A549 (cell line): ENCODE measurements at regions not wholly inside any gene's neighbourhood (a gene's known extent, or its start where the extent isn't known, plus 50 kb on each side); places are given as distances from the start of the nearest gene placed in this dataset.

Experiments used
- ATAC-seq, 2 experiments: fragments of 200-7000 bp in 1 of 2; fragments of >200 bp in 1 of 2; cut with Nextera tagmentation in 1 of 2; cut with Tn5 transposase in 1 of 2; 3 replicates each; pipeline versions ENCODE4 v1.8.0 to v1.9.1; 2018 to 2020; ENCODE audit warnings: mild to moderate bottlenecking in 1 of 2, moderate library complexity in 1 of 2
- CTCF ChIA-PET: fragments of 300-600 bp; sonication (Branson Sonifier 250); formaldehyde crosslinking; extraction: SDS; loops from one replicate; lab custom pipeline; 2021; ENCODE audit warnings: antibody characterized with exemption, inconsistent platforms; lab: Yijun Ruan, JAX
- POLR2A ChIA-PET: fragments of 350-600 bp; formaldehyde crosslinking; extraction: SDS; loops from one replicate; lab custom pipeline; 2021; ENCODE audit warnings: antibody characterized with exemption, inconsistent platforms; lab: Yijun Ruan, JAX
- DNase-seq, 2 experiments: peaks; one replicate each; pipeline versions ENCODE4 v3.0.0 to v3.0.0-alpha.2; 2011 to 2016; ENCODE audit warnings: low read depth in 1 of 2, low spot score in 1 of 2
- FAIRE-seq: peaks from 2 replicates; lab custom pipeline; 2011; peaks lifted over from hg19 to GRCh38; lab: Jason Lieb, UNC
- H3K27ac ChIP-seq, 2 experiments: fragments of >200 bp; sonication (Bioruptor Twin); formaldehyde crosslinking; 3 replicates each; pipeline ENCODE4 v1.5.1; 2016 to 2017
- H3K4me1 ChIP-seq: fragments of >200 bp; sonication (Bioruptor Twin); formaldehyde crosslinking; 3 replicates; pipeline ENCODE4 v1.6.1; 2016
- H3K4me2 ChIP-seq: fragments of >200 bp; sonication (Bioruptor Twin); formaldehyde crosslinking; 3 replicates; pipeline ENCODE4 v1.6.1; 2016
- H3K4me3 ChIP-seq: fragments of >200 bp; sonication (Bioruptor Twin); formaldehyde crosslinking; 3 replicates; pipeline ENCODE4 v1.5.1; 2016
- H3K9me3 ChIP-seq: fragments of >200 bp; sonication (Bioruptor Twin); formaldehyde crosslinking; 3 replicates; pipeline ENCODE4 v1.6.1; 2016
- ATOH8 ChIP-seq: fragments of 250-450 bp; sonication (Bioruptor Pico); IDR thresholded peaks from 2 replicates; pipeline ENCODE4 v1.5.0; 2020; ENCODE audit warnings: low read depth, mild to moderate bottlenecking, moderate library complexity
- CBX2 ChIP-seq: fragments of 200-600 bp; sonication (generic); IDR thresholded peaks from 2 replicates; pipeline ENCODE4 v1.6.1; 2016; ENCODE audit warnings: low read depth, mild to moderate bottlenecking, borderline replicate concordance
- CEBPB ChIP-seq, 2 experiments: fragments of >200 bp in 1 of 2; sonication (Bioruptor Twin) in 1 of 2; formaldehyde crosslinking in 1 of 2; IDR thresholded peaks; 2 replicates each; pipeline ENCODE4 v1.6.1; 2012 to 2016
- CTCF ChIP-seq: fragments of >200 bp; sonication (Bioruptor Twin); formaldehyde crosslinking; IDR thresholded peaks from 3 replicates; pipeline ENCODE4 v1.5.1; 2016
- EHF ChIP-seq: fragments of 250-450 bp; sonication (Bioruptor Pico); IDR thresholded peaks from 2 replicates; pipeline ENCODE4 v1.5.0; 2020; ENCODE audit warnings: mild to moderate bottlenecking
- EHMT2 ChIP-seq: fragments of 200-600 bp; sonication (generic); IDR thresholded peaks from 2 replicates; pipeline ENCODE4 v1.6.1; 2016; ENCODE audit warnings: antibody characterized with exemption, low read depth, mild to moderate bottlenecking, moderate library complexity
- EP300 ChIP-seq, 2 experiments: fragments of >200 bp; sonication (Bioruptor Twin); formaldehyde crosslinking; IDR thresholded peaks; 2 replicates in 1 of 2; 3 replicates in 1 of 2; pipeline ENCODE4 v1.6.1; 2016 to 2017
- GATA3 ChIP-seq: IDR thresholded peaks from 2 replicates; pipeline ENCODE4 v1.6.1; 2012; ENCODE audit warnings: borderline replicate concordance
- HEYL ChIP-seq: fragments of 250-450 bp; sonication (Bioruptor Pico); IDR thresholded peaks from 2 replicates; pipeline ENCODE4 v1.8.0; 2021; ENCODE audit warnings: mild to moderate bottlenecking, moderate library complexity
- HMGXB4 ChIP-seq: fragments of 250-450 bp; sonication (Bioruptor Pico); IDR thresholded peaks from 2 replicates; pipeline ENCODE4 v1.5.0; 2021; ENCODE audit warnings: mild to moderate bottlenecking, moderate library complexity, borderline replicate concordance
- HOXA7 ChIP-seq: fragments of 250-450 bp; sonication (Bioruptor Pico); IDR thresholded peaks from 2 replicates; pipeline ENCODE4 v1.5.0; 2020; ENCODE audit warnings: mild to moderate bottlenecking, moderate library complexity
- HOXB13 ChIP-seq: fragments of 250-450 bp; sonication (Bioruptor Pico); IDR thresholded peaks from 2 replicates; pipeline ENCODE4 v1.5.0; 2020; ENCODE audit warnings: low read depth, mild to moderate bottlenecking, moderate library complexity
- KDM5A ChIP-seq: fragments of 200-600 bp; sonication (generic); IDR thresholded peaks from 2 replicates; pipeline ENCODE4 v1.6.1; 2016; ENCODE audit warnings: antibody characterized with exemption, mild to moderate bottlenecking
- NPAS2 ChIP-seq: fragments of 250-450 bp; sonication (Bioruptor Pico); IDR thresholded peaks from 2 replicates; pipeline ENCODE4 v1.8.0; 2022; ENCODE audit warnings: mild to moderate bottlenecking, moderate library complexity, borderline replicate concordance
- PBX3 ChIP-seq: IDR thresholded peaks from 2 replicates; pipeline ENCODE4 v1.6.1; 2012
- PHF8 ChIP-seq: fragments of 200-600 bp; sonication (generic); IDR thresholded peaks from 2 replicates; pipeline ENCODE4 v1.6.1; 2016; ENCODE audit warnings: low read depth, mild to moderate bottlenecking, antibody characterized with exemption, moderate library complexity, borderline replicate concordance
- POLR2A ChIP-seq: IDR thresholded peaks from 2 replicates; pipeline ENCODE4 v1.6.1; 2012; ENCODE audit warnings: mild to moderate bottlenecking, low read length
- RAD21 ChIP-seq, 2 experiments: fragments of >200 bp in 1 of 2; sonication (Bioruptor Twin) in 1 of 2; formaldehyde crosslinking in 1 of 2; IDR thresholded peaks in 1 of 2; conservative IDR thresholded peaks in 1 of 2; 2 replicates in 1 of 2; 3 replicates in 1 of 2; pipeline ENCODE4 v1.6.1; 2012 to 2018; ENCODE audit warnings: inconsistent platforms in 1 of 2
- RARB ChIP-seq: fragments of 250-450 bp; sonication (Bioruptor Pico); IDR thresholded peaks from 2 replicates; pipeline ENCODE4 v1.8.0; 2021; ENCODE audit warnings: mild to moderate bottlenecking, moderate library complexity
- RCOR1 ChIP-seq: fragments of 150-350 bp; IDR thresholded peaks from 2 replicates; pipeline ENCODE4 v1.6.1; 2014; ENCODE audit warnings: antibody characterized with exemption, low read length, low read depth
- REST ChIP-seq: fragments of 200-600 bp; sonication (generic); IDR thresholded peaks from 2 replicates; pipeline ENCODE4 v1.6.1; 2016; ENCODE audit warnings: antibody characterized with exemption, mild to moderate bottlenecking, moderate library complexity
- RNF2 ChIP-seq: fragments of 200-600 bp; sonication (generic); IDR thresholded peaks from 2 replicates; pipeline ENCODE4 v1.6.1; 2016; ENCODE audit warnings: low read depth, mild to moderate bottlenecking, antibody characterized with exemption, moderate library complexity, borderline replicate concordance
- SREBF2 ChIP-seq: fragments of 450-650 bp; IDR thresholded peaks from 2 replicates; pipeline ENCODE4 v1.6.1; 2014; ENCODE audit warnings: mild to moderate bottlenecking, moderate library complexity
- WGBS: methylation state at CpG from one replicate; pipeline ENCODE4 v1.1.6; 2017; ENCODE audit errors: missing lambda C conversion rate; 5-methylcytosine and 5-hydroxymethylcytosine counted together

- ATAC-seq (no peak), FAIRE-seq (no peak), DNase-seq (no peak)
- Histone ChIP-seq H3K4me1 (no peaks in the 10 kb centered on the region), H3K27ac (no peak overlapping the region), H3K4me2 (no peak overlapping the region), H3K9me3 (no peaks in the 10 kb centered on the region), H3K4me3 (no peak overlapping the region)
- WGBS: 0% methylated on average over 1 of the region's 1 CpG
- TF ChIP-seq CTCF (no peak), ATOH8 (CRISPR knock-in tag) (no peak), CBX2 (no peak), RNF2 (no peak), NPAS2 (CRISPR knock-in tag) (no peak), GATA3 (no peak), CEBPB (IDR thresholded peaks at IDR 0.05) (no peak), POLR2A (no peak), PHF8 (no peak)
- ChIA-PET CTCF (no interaction called here), POLR2A (no interaction called here)
Observed at GRCh38 chr11:101342307-101342706, 212.7 kb upstream of the PGR start.

- no peak overlapping the region for H3K4me3 ChIP-seq
- no peak for ATAC-seq
- POLR2A ChIA-PET: no interaction called here
- CTCF ChIA-PET: no interaction called here
- WGBS: 0% methylated on average over 1 of the region's 1 CpG
- no peaks in the 10 kb centered on the region for H3K9me3 ChIP-seq
- TF ChIP-seq EP300 (IDR thresholded peaks at IDR 0.05): no peak
- no peaks in the 10 kb centered on the region for H3K4me1 ChIP-seq
- no peak overlapping the region for H3K4me2 ChIP-seq
- no peak overlapping the region for H3K27ac ChIP-seq
- DNase-seq: no peak
- no peak for FAIRE-seq
Observed at GRCh38 chr11:101341578-101341977, 212.0 kb upstream of the PGR start.

- no peak overlapping the region for H3K27ac ChIP-seq
- no peaks in the 10 kb centered on the region for H3K9me3 ChIP-seq
- 24% methylated on average over 4 of the region's 4 CpGs for WGBS
- DNase-seq (no peak), ATAC-seq (no peak), FAIRE-seq (no peak)
- H3K4me2 ChIP-seq: no peak overlapping the region
- CTCF ChIA-PET: no interaction called here
- H3K4me1 ChIP-seq: no peaks in the 10 kb centered on the region
- POLR2A ChIA-PET: no interaction called here
- H3K4me3 ChIP-seq: no peak overlapping the region
- TF ChIP-seq CEBPB (IDR thresholded peaks at IDR 0.05) (no peak), HMGXB4 (no peak), RARB (CRISPR knock-in tag) (no peak), SREBF2 (no peak), HEYL (CRISPR knock-in tag) (no peak), EHMT2 (no peak), RCOR1 (no peak), HOXB13 (CRISPR knock-in tag) (no peak), PBX3 (no peak), EHF (CRISPR knock-in tag) (no peak), REST (no peak), HOXA7 (CRISPR knock-in tag) (no peak), KDM5A (no peak), RNF2 (no peak), RAD21 (conservative IDR thresholded peaks at IDR 0.05 in 1 of 2, IDR thresholded peaks at IDR 0.05 in 1 of 2) (no peak)
Observed at GRCh38 chr11:101336858-101337257, 207.2 kb upstream of the PGR start.
